ENCODE measurements at regions not wholly inside any gene's neighbourhood (a gene's known extent, or its start where the extent isn't known, plus 50 kb on each side); places are given as distances from the start of the nearest gene placed in this dataset.
"Not testable (repeated sequence)": the region's sequence is repeated elsewhere in the genome, so short reads cannot be mapped to it uniquely, and the experiment has no call there.

GRCh38 chr3:195978585-195978984 lies 70.2 kb upstream of the TNK2 start:
- not testable (repeated sequence) for TF ChIP-seq YY1 (IDR thresholded peaks at IDR 0.05; ENCODE audit: insufficient read depth, insufficient read length); ZNF274 (IDR thresholded peaks at IDR 0.05; ENCODE audit: low read depth, low read length); SUZ12 (IDR thresholded peaks at IDR 0.05; ENCODE audit: extremely low read depth, insufficient read depth, insufficient read length)

Measured in NT2/D1 (cell line).